ENCODE measurements at regions not wholly inside any gene's neighbourhood (a gene's known extent, or its start where the extent isn't known, plus 50 kb on each side); places are given as distances from the start of the nearest gene placed in this dataset.

GRCh38 chr16:86899151-86899550 lies 320.8 kb downstream of the FOXL1 start:
- TF ChIP-seq EZH2 (optimal IDR thresholded peaks at IDR 0.05; ENCODE audit: low read depth, low read length) (no peak), CTCF (IDR thresholded peaks at IDR 0.05; ENCODE audit: low read length) (no peak), EZH2phosphoT487 (IDR thresholded peaks at IDR 0.05; ENCODE audit: low read length) (no peak)
